NCI-H446 treated with DMSO at 0.1 percent for 48 hours (cell line): ENCODE measurements at regions not wholly inside any gene's neighbourhood (a gene's known extent, or its start where the extent isn't known, plus 50 kb on each side); places are given as distances from the start of the nearest gene placed in this dataset.

ENCODE experiments used
- DNase-seq: peaks from one replicate; lab custom pipeline; 2025; lab: John Stamatoyannopoulos, UW

DNA sequence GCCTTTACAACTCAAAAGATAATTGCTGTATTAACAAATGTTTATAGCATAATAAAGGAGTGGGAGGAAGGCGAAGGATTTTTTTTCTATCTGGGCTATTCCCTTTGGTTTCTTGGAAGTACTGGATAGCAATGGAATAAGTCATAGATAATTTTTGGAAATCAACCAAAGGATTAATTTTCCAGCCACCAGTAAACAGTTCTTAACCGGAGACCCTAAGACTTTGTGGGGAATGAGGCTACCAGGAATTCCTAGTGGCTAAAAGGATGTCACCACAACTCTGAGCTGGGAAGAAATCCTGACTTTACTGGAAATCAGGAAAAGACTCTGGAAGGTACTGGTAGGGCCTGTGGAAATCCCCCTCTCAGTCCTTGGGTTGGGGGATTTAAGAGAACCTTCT, 138.4 kb upstream of the RARB start:
- no peak for DNase-seq

- no peak for DNase-seq
These were observed 136.6 kb upstream of the RARB start for GRCh38 chr3:25291481-25291905.

DNA sequence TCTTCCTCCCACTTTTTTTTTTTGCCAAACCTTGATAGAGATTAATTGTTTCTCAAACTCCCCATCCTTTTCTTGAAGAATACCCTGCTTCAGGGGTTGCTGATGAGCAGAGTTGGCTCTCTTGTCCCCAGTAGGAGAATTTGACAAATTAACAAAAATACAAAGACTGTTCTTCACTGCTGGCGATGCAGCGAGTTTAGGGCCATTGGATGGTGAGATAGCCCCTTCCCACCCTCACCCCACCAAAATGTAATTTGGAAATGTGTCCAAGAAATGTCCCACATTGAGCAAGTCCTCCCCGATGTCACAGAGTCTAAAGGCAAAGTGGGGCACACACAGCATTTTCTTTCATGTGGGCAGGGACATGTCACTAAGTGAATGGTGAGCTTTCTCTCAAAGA, 136.0 kb upstream of the RARB start:
- no peak for DNase-seq

DNA sequence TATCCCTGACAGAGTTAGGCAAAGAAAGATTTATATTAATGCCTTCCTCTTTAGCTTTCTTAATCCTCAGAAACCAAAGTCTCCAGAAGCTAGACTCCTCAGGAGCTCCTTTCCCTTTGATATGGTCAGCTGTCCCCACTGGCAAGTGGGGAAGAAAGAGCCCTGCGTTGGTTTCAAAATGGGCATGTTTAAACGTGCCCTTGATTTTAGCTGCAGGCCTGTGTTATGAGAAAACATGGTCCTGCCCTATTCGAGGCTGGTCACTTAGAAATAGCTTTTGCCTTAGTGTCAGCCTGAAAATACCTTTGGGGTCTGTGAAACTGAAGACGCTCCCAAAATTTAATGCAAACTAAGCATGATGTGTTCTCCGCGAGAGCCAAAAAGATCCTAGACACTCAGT, 135.5 kb upstream of the RARB start:
- DNase-seq = no peak

- DNase-seq = no peak
These were observed 134.3 kb upstream of the RARB start for GRCh38 chr3:25293736-25294135.

- DNase-seq = no peak
These were observed 133.8 kb upstream of the RARB start for GRCh38 chr3:25294169-25294805.

- no peak for DNase-seq
These were observed 130.1 kb upstream of the RARB start for GRCh38 chr3:25297667-25298585.

DNA sequence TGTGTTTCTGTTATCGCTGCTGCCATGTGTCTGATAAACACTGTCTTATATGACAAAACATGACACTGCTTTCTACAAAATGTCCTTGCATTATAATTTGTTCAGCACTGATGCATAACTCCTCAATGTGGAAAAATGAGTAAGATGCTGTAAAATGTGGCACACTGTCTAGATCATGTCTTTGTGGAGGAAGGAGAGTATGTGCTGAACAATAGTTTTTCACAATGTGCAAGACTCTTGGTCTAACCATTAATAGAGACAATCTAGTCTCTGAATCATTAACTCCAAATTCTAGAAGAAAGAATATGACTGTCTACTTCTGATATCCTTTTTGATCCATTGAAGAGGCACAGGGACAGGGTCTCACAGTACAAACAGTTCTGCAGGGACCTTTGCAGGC, 127.9 kb upstream of the RARB start:
- no peak for DNase-seq

DNA sequence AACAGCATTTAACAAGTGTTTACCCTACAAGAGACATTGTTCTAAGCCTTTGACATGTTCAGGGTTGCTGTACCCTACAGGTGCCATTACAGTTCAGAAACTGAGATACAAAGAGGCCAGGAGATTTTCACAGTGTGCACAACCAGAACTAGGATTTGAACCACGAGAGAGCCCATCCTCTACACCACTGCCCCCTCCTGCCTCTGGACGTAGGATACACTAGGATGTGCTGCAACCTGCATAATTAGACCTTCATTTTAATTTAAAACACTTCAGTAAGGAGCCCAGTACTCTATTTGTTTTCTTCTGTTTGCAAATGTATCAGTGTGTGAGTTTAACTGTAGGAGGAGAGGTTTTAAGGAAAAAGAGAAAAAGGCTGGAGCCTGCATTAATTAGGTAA, 123.1 kb upstream of the RARB start:
- DNase-seq = no peak

DNA sequence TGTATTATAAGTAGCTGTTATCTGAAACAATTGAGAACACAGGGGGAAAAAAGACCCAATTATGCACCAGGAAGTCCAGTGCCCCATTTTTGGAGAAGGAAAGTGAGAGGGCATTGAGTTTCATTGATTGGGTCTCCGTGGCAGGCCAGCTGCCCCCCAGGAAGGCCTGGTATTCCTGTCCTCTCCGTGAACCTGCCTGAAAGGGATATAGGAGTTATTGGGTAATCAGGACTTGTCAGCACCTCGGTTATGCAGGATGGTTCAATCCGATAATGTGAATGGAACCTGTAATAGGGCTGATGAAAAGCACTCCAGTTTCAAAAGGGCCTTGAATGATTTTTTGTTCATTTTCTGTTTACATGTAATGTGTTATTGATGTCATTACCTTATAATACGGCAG, 122.0 kb upstream of the RARB start:
- no peak for DNase-seq

DNA sequence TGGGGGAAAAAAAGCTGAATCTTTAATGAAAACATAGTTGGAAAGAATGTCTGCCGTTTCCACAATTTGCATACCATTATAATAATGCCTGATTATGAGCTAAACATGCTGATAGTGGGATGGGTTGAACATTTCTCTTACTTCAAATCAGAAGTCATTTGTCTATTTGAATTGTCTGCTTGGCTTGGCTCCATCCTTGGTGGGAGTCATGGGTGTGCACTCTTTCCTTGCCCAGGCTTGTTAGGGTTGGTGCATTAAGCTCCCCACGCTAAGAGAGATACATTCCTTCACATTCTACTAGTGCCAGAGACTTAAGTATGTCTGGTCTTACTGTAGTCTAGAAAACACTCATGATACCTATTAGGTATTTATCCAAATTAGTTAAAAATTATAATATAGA, 121.4 kb upstream of the RARB start:
- no peak for DNase-seq

- DNase-seq = no peak
These were observed 114.8 kb upstream of the RARB start for GRCh38 chr3:25313286-25313685.

DNA sequence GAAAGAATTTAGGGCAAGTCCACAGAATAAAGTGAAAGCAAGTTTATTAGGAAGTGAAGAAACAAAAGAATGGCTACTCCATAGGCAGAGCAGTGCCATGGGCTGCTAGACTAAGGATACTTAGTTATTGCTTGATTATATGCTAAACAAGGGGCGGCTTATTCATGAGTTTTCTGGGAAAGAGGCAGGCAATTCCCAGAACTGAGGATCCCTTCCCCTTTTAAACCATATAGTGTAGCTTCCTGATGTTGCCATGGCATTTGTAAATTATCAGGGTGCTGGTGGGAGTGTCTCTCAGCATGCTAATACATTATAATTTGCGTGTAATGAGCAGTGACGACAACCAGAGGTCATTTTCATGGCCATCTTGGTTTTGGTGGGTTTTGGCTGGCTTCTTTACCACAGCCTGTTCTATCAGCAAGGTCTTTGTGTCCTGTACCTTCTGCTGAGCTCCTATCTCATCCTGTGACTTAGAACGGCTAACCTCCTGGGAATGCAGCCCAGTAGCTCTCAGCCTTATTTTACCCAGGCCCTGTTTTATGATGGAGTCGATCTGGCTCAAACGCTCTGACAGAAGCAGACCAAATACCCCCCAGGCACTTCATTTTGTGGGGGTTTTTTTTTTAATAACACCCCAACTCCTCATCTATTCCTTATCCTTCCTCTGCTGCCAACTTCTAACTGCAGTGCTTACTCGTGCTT, 103.0 kb upstream of the RARB start:
- DNase-seq = no peak

- no peak for DNase-seq
These were observed 92.7 kb upstream of the RARB start for GRCh38 chr3:25335356-25335755.

DNA sequence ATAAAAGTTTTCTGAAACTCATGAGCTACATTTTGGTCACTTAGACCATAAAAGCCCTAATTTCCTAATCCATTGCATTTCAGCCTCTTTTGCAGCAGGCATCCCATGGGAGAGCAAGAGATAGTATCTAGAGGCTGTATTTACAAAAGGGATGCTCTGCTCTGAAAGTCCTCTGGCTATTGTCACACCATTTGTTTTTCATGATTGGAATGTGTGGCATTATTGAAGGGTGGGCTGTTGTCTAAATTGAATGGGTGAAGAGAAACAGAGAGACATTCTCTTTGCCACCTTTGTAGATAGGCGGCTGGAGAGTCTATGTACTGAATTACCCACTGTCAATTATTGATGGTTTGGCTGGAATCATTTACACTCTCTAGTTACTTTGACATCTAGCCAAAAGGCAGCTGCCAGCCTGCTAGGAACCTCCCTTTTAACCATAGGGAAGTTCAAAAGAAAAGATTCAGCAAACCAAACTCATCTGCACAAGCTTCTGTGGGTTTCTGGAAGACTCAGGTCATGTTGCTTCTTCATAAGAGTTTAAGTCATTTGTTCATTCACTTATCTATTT, 89.8 kb upstream of the RARB start:
- no peak for DNase-seq

- no peak for DNase-seq
These were observed 88.8 kb upstream of the RARB start for GRCh38 chr3:25339225-25339624.

GRCh38 chr3:25344670-25345069, 83.4 kb upstream of the RARB start:
- no peak for DNase-seq

DNA sequence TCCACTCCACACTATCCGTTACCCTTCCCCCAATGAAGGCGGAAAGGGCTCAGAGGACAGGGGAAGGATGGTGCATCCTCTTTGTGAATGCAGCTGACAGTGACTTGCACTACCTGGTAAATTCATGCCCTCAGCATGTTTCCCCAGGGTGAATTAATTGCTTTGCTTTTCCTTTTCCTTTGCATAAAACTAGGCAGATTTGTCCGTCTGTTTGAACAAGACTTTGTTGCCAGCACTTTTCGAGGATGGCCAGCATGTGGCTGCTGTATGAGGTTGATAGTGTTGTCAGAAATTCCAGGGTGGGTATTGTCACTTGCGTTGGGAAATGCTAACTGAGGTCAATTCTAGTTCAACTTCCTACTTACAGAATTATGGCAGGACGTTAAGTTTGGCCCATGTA, 79.0 kb upstream of the RARB start:
- DNase-seq = no peak

DNA sequence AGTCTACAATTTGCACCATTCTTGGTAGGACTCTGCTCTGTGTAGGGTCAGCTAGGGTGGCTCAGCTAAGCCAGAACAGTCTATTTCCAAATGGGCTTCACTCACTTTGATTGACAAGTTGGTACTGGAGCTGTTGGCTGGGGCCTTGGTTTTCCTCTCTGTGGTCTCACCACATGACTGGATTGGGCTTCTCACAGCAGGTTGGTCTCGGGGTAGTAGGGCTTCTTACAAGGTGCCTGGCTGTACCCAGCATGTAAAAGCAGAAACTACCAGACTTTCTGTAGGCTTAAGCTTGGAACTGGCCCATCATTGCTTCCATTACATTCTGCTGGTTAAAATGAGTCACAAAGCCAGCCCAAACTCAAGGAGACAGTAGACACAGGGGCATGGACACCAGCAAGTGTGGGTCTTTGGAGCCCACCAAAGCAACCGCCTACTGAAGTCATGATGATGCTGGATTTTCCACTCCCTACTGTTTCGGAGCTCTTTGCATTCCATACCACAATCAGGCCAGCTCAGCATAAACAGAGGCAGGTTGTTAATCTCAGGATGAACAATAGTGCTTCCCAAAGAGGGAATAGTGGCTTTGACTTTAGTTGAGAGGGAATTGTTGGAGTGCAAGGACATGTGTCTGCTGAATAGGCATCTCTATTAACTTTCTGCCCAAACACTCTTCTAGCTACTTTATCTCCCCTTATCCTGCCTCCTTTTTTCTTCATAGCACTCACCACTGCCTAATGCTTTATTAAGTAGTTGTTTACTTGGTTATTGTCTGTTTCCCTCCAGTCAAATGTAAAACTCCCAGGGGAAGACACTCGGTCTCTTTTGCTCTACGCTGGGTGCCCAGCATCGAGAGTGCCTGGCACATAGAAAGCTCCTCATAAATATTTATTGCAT, 78.0 kb upstream of the RARB start:
- no peak for DNase-seq

GRCh38 chr3:25350725-25351114, 77.3 kb upstream of the RARB start:
- DNase-seq = no peak

- no peak for DNase-seq
These were observed 74.0 kb upstream of the RARB start for GRCh38 chr3:25354071-25354470.
